Ishikawa (cell line): ENCODE measurements at regions not wholly inside any gene's neighbourhood (a gene's known extent, or its start where the extent isn't known, plus 50 kb on each side); places are given as distances from the start of the nearest gene placed in this dataset.

Source experiments
- CEBPB ChIP-seq: IDR thresholded peaks from 2 replicates; pipeline ENCODE4 v1.6.1; 2012
- CREB1 ChIP-seq: IDR thresholded peaks from 2 replicates; pipeline ENCODE4 v1.6.1; 2012; ENCODE audit warnings: low read depth
- EGR1 ChIP-seq: IDR thresholded peaks from 2 replicates; pipeline ENCODE4 v1.6.1; 2012
- EP300 ChIP-seq: IDR thresholded peaks from 2 replicates; pipeline ENCODE4 v1.6.1; 2012; ENCODE audit warnings: borderline replicate concordance
- MAX ChIP-seq: IDR thresholded peaks from 2 replicates; pipeline ENCODE4 v1.6.1; 2012
- NFIC ChIP-seq: IDR thresholded peaks from 2 replicates; pipeline ENCODE4 v1.6.1; 2012
- RAD21 ChIP-seq: IDR thresholded peaks from 2 replicates; pipeline ENCODE4 v1.6.1; 2012; ENCODE audit warnings: low read depth
- REST ChIP-seq: IDR thresholded peaks from 2 replicates; pipeline ENCODE4 v1.6.1; 2012; ENCODE audit warnings: low read depth, mild to moderate bottlenecking
- TAF1 ChIP-seq: IDR thresholded peaks from 2 replicates; pipeline ENCODE4 v1.6.1; 2012; ENCODE audit warnings: low read depth, mild to moderate bottlenecking
- TCF12 ChIP-seq: IDR thresholded peaks from 2 replicates; pipeline ENCODE4 v1.6.1; 2012; ENCODE audit warnings: low read depth
- USF1 ChIP-seq: IDR thresholded peaks from 2 replicates; pipeline ENCODE4 v1.6.1; 2012
- ZBTB7A ChIP-seq: IDR thresholded peaks from 2 replicates; pipeline ENCODE4 v1.6.1; 2012; ENCODE audit warnings: low read depth

DNA sequence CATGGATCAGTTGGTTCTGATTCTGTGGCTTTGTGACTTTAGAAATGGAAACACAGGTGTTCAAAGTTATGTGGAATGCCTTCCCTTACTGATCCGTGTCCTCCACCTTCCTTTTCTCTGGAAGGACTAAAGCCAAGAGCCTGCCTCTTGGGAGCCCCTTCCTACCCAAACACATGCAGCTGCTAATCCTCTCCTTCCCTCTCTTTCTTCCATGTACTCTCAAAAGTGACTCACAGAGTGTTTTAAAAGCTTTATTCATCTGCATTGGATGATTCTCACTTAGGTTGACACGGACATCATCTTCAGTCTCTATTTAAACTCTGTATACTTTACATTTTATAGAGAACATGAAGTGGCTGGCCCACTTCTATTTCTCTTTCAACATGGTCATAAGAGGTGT lies 856.5 kb upstream of the ARPP21 start:
- TF ChIP-seq NFIC, result no peak
- no peak for TF ChIP-seq REST
- TF ChIP-seq EP300, result no peak
- no peak for TF ChIP-seq TCF12
- no peak for TF ChIP-seq RAD21
- no peak for TF ChIP-seq EGR1
- TF ChIP-seq USF1, result no peak
- TF ChIP-seq TAF1, result no peak
- no peak for TF ChIP-seq CEBPB
- no peak for TF ChIP-seq MAX
- no peak for TF ChIP-seq ZBTB7A
- no peak for TF ChIP-seq CREB1
